ENCODE measurements at regions not wholly inside any gene's neighbourhood (a gene's known extent, or its start where the extent isn't known, plus 50 kb on each side); places are given as distances from the start of the nearest gene placed in this dataset.

GRCh38 chr6:169841251-169841650 is 89.8 kb downstream of the ERMARD start:
- TF ChIP-seq CTCF (IDR thresholded peaks at IDR 0.05): no peak
- TF ChIP-seq POLR2A (IDR thresholded peaks at IDR 0.05): no peak
